ENCODE measurements at regions not wholly inside any gene's neighbourhood (a gene's known extent, or its start where the extent isn't known, plus 50 kb on each side); places are given as distances from the start of the nearest gene placed in this dataset.
"Not testable (repeated sequence)": the region's sequence is repeated elsewhere in the genome, so short reads cannot be mapped to it uniquely, and the experiment has no call there.

GRCh38 chr7:51569176-51569575 lies 252.6 kb upstream of the COBL start:
- TF ChIP-seq, protein P1, sequence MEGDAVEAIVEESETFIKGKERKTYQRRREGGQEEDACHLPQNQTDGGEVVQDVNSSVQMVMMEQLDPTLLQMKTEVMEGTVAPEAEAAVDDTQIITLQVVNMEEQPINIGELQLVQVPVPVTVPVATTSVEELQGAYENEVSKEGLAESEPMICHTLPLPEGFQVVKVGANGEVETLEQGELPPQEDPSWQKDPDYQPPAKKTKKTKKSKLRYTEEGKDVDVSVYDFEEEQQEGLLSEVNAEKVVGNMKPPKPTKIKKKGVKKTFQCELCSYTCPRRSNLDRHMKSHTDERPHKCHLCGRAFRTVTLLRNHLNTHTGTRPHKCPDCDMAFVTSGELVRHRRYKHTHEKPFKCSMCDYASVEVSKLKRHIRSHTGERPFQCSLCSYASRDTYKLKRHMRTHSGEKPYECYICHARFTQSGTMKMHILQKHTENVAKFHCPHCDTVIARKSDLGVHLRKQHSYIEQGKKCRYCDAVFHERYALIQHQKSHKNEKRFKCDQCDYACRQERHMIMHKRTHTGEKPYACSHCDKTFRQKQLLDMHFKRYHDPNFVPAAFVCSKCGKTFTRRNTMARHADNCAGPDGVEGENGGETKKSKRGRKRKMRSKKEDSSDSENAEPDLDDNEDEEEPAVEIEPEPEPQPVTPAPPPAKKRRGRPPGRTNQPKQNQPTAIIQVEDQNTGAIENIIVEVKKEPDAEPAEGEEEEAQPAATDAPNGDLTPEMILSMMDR (IDR thresholded peaks at IDR 0.05; ENCODE audit: low read depth, low read length): no peak
- H3K4me3 ChIP-seq (ENCODE audit: low read depth, low read length): no peak overlapping the region

GRCh38 chr7:51551070-51551469 lies 234.5 kb upstream of the COBL start:
- no peak overlapping the region for H3K4me3 ChIP-seq (ENCODE audit: low read depth, low read length)
- TF ChIP-seq, protein P1 (IDR thresholded peaks at IDR 0.05; ENCODE audit: low read depth, low read length): no peak

DNA sequence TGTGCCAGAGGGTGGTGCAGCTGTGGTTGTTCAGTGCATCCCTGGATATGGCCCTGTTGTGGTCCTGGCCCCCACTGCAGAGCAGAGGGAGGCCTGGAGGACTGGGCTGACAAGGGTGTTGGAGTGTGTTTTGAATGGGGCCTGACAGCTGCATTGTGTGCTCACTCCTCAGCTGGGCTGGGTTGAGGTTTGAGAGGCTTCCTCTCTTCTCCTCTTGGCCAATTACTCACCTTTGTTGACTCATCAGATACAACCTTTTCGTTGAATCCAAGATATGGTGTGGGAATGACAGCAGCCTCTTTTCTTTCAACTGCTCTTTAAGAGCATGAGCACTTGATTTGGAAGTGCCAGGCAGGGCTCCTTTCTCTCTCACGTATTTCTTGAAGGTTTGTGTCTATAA lies 228.5 kb upstream of the COBL start:
- TF ChIP-seq, protein P1 (IDR thresholded peaks at IDR 0.05; ENCODE audit: low read depth, low read length): no peak

DNA sequence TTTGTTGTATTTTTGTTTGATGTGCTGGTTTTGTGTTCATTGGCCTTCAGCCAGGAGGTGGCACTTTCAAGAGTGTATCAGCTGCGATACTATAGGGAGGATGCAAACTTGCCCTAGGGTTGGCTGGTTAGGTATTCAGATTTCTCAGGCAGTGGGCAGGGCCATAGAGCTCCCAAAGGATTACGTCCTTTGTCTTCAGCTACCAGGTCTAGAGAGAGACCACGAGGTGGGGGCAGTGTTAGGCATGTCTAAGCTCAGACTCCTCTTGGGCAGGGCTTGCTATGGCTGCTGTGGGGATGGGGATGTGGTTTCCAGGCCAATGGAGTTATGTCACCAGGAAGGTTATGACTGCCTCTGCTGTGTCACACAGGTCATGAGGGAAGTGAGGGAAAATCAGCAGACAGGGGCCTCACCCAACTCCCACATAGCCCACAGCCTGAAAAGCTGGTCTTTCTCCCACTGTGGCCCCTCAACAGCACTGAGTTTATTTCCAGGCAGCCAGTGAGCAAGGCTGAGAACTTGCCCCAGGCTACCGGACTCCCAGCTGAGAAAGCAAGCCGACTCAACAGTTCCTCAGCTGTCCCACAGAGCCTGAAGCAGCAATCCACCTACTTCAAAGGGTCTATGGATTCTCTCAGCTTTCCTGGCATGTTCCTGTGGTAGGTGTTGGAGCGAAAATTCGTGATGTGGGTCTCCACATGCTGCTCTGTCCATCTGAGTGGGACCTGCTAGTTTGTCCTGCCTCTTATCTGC lies 227.4 kb upstream of the COBL start:
- no peak overlapping the region for H3K4me3 ChIP-seq (ENCODE audit: low read depth, low read length)
- TF ChIP-seq, protein P1 (IDR thresholded peaks at IDR 0.05; ENCODE audit: low read depth, low read length): no peak

More for the DNA sequence above, 228.5 kb upstream of the COBL start:
- no peak overlapping the region for H3K4me3 ChIP-seq (ENCODE audit: low read depth, low read length)

- not testable (repeated sequence) for H3K4me3 ChIP-seq (ENCODE audit: low read depth, low read length)
These were observed 224.3 kb upstream of the COBL start for GRCh38 chr7:51540906-51541305.

DNA sequence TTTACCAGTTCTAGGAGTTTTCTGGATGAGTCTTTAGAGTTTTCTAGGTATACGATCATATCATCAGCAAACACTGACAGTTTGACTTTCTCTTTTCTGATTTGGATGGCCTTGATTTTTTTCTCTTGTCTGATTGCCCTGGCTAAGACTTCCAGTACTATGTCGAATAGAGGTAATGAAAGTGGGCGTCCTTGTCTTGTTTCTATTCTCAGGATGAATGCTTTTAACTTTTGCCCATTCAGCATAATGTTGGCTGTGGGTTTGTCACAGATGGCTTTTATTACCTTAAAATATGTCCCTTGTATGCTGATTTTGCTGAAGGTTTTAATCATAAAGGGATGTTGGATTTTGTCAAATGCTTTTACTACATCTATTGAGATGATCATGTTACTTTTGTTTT lies 223.2 kb upstream of the COBL start:
- H3K4me3 ChIP-seq (ENCODE audit: low read depth, low read length): no peak overlapping the region
- TF ChIP-seq, protein P1 (IDR thresholded peaks at IDR 0.05; ENCODE audit: low read depth, low read length): no peak

GRCh38 chr7:51528172-51528571 lies 211.6 kb upstream of the COBL start:
- TF ChIP-seq, protein P1 (IDR thresholded peaks at IDR 0.05; ENCODE audit: low read depth, low read length): no peak

More at GRCh38 chr7:51528172-51528571, 211.6 kb upstream of the COBL start:
- H3K4me3 ChIP-seq (ENCODE audit: low read depth, low read length): no peak overlapping the region
